ENCODE measurements at regions not wholly inside any gene's neighbourhood (a gene's known extent, or its start where the extent isn't known, plus 50 kb on each side); places are given as distances from the start of the nearest gene placed in this dataset.
"Not testable (repeated sequence)": the region's sequence is repeated elsewhere in the genome, so short reads cannot be mapped to it uniquely, and the experiment has no call there.

- ATAC-seq (no peak), DNase-seq (ENCODE audit: low spot score in 2 of 2) (no peak)
- H3K27ac Mint-ChIP-seq, result no peak overlapping the region
- no peaks in the 10 kb centered on the region for H3K9me3 Mint-ChIP-seq
- no peaks in the 10 kb centered on the region for H3K36me3 Mint-ChIP-seq
These were observed 274.9 kb upstream of the GK2 start for GRCh38 chr4:79682801-79683530.

GRCh38 chr4:79682161-79682560, 274.1 kb upstream of the GK2 start:
- ATAC-seq (no peak), DNase-seq (ENCODE audit: low spot score in 2 of 2) (no peak)
- Mint-ChIP-seq H3K27ac (no peak overlapping the region), H3K9me3 (no peaks in the 10 kb centered on the region), H3K36me3 (no peaks in the 10 kb centered on the region)

GRCh38 chr4:79679859-79680258, 271.8 kb upstream of the GK2 start:
- no peaks in the 10 kb centered on the region for H3K9me3 Mint-ChIP-seq
- ATAC-seq (no peak), DNase-seq (ENCODE audit: low spot score in 2 of 2) (no peak)

GRCh38 chr4:79678472-79679202, 270.6 kb upstream of the GK2 start:
- Mint-ChIP-seq H3K27ac (no peak overlapping the region), H3K36me3 (no peaks in the 10 kb centered on the region), H3K9me3 (no peaks in the 10 kb centered on the region)
- ATAC-seq (peak in 1 of 2 donors; percentile 57), DNase-seq (ENCODE audit: low spot score in 2 of 2) (no peak)

More at GRCh38 chr4:79679859-79680258, 271.8 kb upstream of the GK2 start:
- H3K36me3 Mint-ChIP-seq, result no peaks in the 10 kb centered on the region
- H3K27ac Mint-ChIP-seq, result no peak overlapping the region

- DNase-seq (ENCODE audit: low spot score in 2 of 2) (no peak), ATAC-seq (no peak)
- H3K27ac Mint-ChIP-seq, result no peak overlapping the region
- peaks cover 4 to 11% of the 10 kb centered on the region in 2 donors for H3K9me3 Mint-ChIP-seq
- no peaks in the 10 kb centered on the region for H3K36me3 Mint-ChIP-seq
These were observed 268.7 kb upstream of the GK2 start for GRCh38 chr4:79676705-79677104.

GRCh38 chr4:79674906-79675305, 266.9 kb upstream of the GK2 start:
- peaks cover 11 to 25% of the 10 kb centered on the region in 2 donors for H3K9me3 Mint-ChIP-seq
- H3K36me3 Mint-ChIP-seq; H3K27ac Mint-ChIP-seq; DNase-seq (ENCODE audit: low spot score in 2 of 2); ATAC-seq: not testable (repeated sequence)

- no peak for ATAC-seq
- peaks cover 17 to 34% of the 10 kb centered on the region in 2 donors for H3K9me3 Mint-ChIP-seq
- H3K36me3 Mint-ChIP-seq, result peaks cover 6 to 10% of the 10 kb centered on the region in 2 donors
- no peak overlapping the region for H3K27ac Mint-ChIP-seq
- no peak for DNase-seq (ENCODE audit: low spot score in 2 of 2)
These were observed 265.9 kb upstream of the GK2 start for GRCh38 chr4:79673898-79674297.

- no peak for DNase-seq (ENCODE audit: low spot score in 2 of 2)
- Mint-ChIP-seq H3K9me3 (peaks cover 22 to 39% of the 10 kb centered on the region in 2 donors), H3K27ac (no peak overlapping the region), H3K36me3 (peaks cover 12 to 15% of the 10 kb centered on the region in 2 donors)
- no peak for ATAC-seq
These were observed 265.3 kb upstream of the GK2 start for GRCh38 chr4:79673377-79673776.

- Mint-ChIP-seq H3K27ac (no peak overlapping the region), H3K9me3 (peaks cover 19 to 29% of the 10 kb centered on the region in 2 donors), H3K36me3 (peaks cover 13 to 16% of the 10 kb centered on the region in 2 donors)
- no peak for DNase-seq (ENCODE audit: low spot score in 2 of 2)
- ATAC-seq, result no peak
These were observed 258.8 kb upstream of the GK2 start for GRCh38 chr4:79666875-79667274.

- ATAC-seq (no peak), DNase-seq (ENCODE audit: low spot score in 2 of 2) (no peak)
- Mint-ChIP-seq H3K36me3 (peaks cover 13 to 16% of the 10 kb centered on the region in 2 donors), H3K9me3 (peaks cover 17 to 23% of the 10 kb centered on the region in 2 donors), H3K27ac (no peak overlapping the region)
These were observed 258.1 kb upstream of the GK2 start for GRCh38 chr4:79666112-79666511.

- ATAC-seq, result no peak
- no peak for DNase-seq (ENCODE audit: low spot score in 2 of 2)
- Mint-ChIP-seq H3K36me3 (peaks cover 6 to 15% of the 10 kb centered on the region in 2 donors), H3K9me3 (peaks cover 5 to 12% of the 10 kb centered on the region in 2 donors), H3K27ac (no peak overlapping the region)
These were observed 255.8 kb upstream of the GK2 start for GRCh38 chr4:79663865-79664264.

GRCh38 chr4:79663141-79663540, 255.1 kb upstream of the GK2 start:
- no peak for ATAC-seq
- DNase-seq (ENCODE audit: low spot score in 2 of 2), result no peak
- peaks cover 0 to 9% of the 10 kb centered on the region in 2 donors for H3K36me3 Mint-ChIP-seq
- H3K27ac Mint-ChIP-seq, result no peak overlapping the region
- H3K9me3 Mint-ChIP-seq, result peaks cover 0 to 7% of the 10 kb centered on the region in 2 donors

GRCh38 chr4:79662651-79663050, 254.6 kb upstream of the GK2 start:
- ATAC-seq (no peak), DNase-seq (ENCODE audit: low spot score in 2 of 2) (no peak)
- Mint-ChIP-seq H3K36me3 (peaks cover 0 to 9% of the 10 kb centered on the region in 2 donors), H3K9me3 (peaks cover under 1 to 7% of the 10 kb centered on the region in 2 donors), H3K27ac (no peak overlapping the region)

GRCh38 chr4:79661196-79661595, 253.2 kb upstream of the GK2 start:
- DNase-seq (ENCODE audit: low spot score in 2 of 2), result no peak
- H3K9me3 Mint-ChIP-seq, result peaks cover 7% of the 10 kb centered on the region in 2 donors

GRCh38 chr4:79659308-79659870, 251.4 kb upstream of the GK2 start:
- not testable (repeated sequence) for H3K27ac Mint-ChIP-seq; H3K9me3 Mint-ChIP-seq; ATAC-seq; DNase-seq (ENCODE audit: low spot score in 2 of 2)
- H3K36me3 Mint-ChIP-seq, result peaks cover 0 to 15% of the 10 kb centered on the region in 2 donors

More at GRCh38 chr4:79661196-79661595, 253.2 kb upstream of the GK2 start:
- ATAC-seq, result no peak
- H3K27ac Mint-ChIP-seq, result no peak overlapping the region
- peaks cover 0 to 15% of the 10 kb centered on the region in 2 donors for H3K36me3 Mint-ChIP-seq

GRCh38 chr4:79657379-79657778, 249.4 kb upstream of the GK2 start:
- H3K9me3 Mint-ChIP-seq, result peaks cover 7% of the 10 kb centered on the region in 2 donors
- ATAC-seq (no peak), DNase-seq (ENCODE audit: low spot score in 2 of 2) (no peak)
- H3K27ac Mint-ChIP-seq, result no peak overlapping the region
- peaks cover 0 to 15% of the 10 kb centered on the region in 2 donors for H3K36me3 Mint-ChIP-seq

GRCh38 chr4:79653871-79654270, 245.8 kb upstream of the GK2 start:
- DNase-seq (ENCODE audit: low spot score in 2 of 2) (no peak), ATAC-seq (no peak)
- H3K27ac Mint-ChIP-seq, result no peak overlapping the region
- peaks cover 0 to 9% of the 10 kb centered on the region in 2 donors for H3K9me3 Mint-ChIP-seq
- peaks cover 0 to 6% of the 10 kb centered on the region in 2 donors for H3K36me3 Mint-ChIP-seq
